ENCODE measurements at regions not wholly inside any gene's neighbourhood (a gene's known extent, or its start where the extent isn't known, plus 50 kb on each side); places are given as distances from the start of the nearest gene placed in this dataset.

DNA sequence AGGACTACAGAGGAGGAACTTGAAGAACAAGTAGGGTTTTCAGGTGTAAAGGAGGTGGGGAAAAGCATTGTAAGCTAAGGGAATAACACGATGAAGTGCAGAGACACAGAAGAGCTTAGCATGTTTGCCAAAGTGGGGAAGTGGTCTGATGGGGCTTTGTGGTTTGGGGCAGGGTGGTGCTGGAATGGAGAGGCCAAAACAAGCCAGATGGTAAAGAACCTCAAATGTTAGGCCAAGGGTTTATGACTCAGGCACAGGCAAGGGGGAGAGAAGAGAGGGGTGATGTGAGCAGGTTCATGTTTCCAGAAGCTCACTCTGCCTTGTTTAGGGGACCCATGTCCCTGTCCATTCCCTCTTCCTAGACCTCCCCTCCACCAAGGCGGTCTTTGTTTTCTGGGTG, 104.5 kb upstream of the YWHAQ start:
- H3K27me3 ChIP-seq: no peaks in the 10 kb centered on the region
- intact Hi-C loops (cut with DNase I): no loop called here
- DNase-seq: no peak
- ATAC-seq: no peak
- H3K27ac ChIP-seq: no peak overlapping the region
- no peaks in the 10 kb centered on the region for H3K36me3 ChIP-seq
- H3K4me1 ChIP-seq: peaks cover 8% of the 10 kb centered on the region
- TF ChIP-seq, protein P1, sequence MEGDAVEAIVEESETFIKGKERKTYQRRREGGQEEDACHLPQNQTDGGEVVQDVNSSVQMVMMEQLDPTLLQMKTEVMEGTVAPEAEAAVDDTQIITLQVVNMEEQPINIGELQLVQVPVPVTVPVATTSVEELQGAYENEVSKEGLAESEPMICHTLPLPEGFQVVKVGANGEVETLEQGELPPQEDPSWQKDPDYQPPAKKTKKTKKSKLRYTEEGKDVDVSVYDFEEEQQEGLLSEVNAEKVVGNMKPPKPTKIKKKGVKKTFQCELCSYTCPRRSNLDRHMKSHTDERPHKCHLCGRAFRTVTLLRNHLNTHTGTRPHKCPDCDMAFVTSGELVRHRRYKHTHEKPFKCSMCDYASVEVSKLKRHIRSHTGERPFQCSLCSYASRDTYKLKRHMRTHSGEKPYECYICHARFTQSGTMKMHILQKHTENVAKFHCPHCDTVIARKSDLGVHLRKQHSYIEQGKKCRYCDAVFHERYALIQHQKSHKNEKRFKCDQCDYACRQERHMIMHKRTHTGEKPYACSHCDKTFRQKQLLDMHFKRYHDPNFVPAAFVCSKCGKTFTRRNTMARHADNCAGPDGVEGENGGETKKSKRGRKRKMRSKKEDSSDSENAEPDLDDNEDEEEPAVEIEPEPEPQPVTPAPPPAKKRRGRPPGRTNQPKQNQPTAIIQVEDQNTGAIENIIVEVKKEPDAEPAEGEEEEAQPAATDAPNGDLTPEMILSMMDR (IDR thresholded peaks at IDR 0.05): no peak
- peaks cover 4% of the 10 kb centered on the region for H3K9me3 ChIP-seq
- no peak overlapping the region for H3K4me3 ChIP-seq

DNA sequence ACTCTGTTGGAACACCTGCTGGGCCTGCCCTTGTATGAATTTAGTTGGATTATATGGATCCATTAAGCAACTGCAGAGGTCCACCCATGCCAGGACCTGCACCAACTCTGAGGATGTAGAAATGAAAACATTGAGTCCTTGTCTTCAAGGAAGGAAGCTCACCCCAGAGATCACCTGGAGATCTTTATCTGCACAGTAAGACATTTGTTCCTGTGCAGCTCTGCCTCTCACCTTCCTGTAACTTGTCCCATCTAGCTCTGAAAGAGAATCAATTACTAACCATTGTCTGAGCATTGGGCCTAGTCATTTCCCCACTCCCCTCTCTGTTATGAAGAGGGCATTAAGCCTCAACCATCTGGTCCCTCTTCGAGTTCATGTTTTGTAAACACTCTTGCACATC, 105.2 kb upstream of the YWHAQ start:
- Histone ChIP-seq H3K4me1 (peaks cover 8% of the 10 kb centered on the region), H3K36me3 (no peaks in the 10 kb centered on the region), H3K27ac (no peak overlapping the region), H3K27me3 (no peaks in the 10 kb centered on the region), H3K4me3 (no peak overlapping the region), H3K9me3 (peaks cover 4% of the 10 kb centered on the region)
- TF ChIP-seq, protein P1 (IDR thresholded peaks at IDR 0.05): no peak
- intact Hi-C loops (cut with DNase I): no loop called here
- no peak for DNase-seq
- ATAC-seq: no peak

DNA sequence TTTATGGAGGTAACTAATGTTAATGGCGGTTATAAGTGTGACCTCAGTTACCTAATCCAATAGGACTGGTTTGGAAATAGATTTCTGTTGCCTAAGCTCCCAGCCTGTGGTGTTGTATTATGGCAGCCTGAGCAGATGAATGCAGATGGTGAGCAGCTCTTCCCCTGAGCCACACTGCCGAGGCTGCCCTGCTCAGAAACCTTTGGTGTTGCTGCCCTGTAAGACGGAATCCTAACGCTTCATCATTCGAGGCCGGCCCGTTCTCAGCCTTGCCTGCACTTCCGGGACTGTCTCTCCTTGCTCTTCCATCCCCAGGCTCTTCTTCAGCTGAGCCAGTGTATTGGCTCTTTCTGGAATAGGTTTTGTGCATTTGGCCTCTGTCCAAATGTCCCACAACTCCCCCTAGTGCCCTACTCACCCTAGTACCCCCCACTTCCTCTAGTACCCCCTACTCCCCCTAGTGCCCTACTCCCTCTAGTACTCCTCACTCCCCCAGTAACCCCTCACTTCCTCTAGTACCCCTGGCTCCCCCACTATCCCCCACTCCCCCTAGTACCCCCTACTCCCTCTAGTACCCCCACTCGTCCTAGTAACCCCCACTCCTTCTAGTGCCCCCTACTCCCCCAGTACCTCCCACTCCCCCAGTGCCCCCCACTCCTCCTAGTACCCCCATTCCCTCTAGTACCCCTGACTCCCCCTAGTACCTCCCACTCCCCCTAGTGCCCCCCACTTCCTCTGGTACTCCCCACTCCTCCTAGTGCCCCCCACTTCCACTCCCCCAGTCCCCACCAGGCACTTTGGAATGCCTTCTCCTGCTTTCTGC, 106.0 kb upstream of the TAF1B start:
- Histone ChIP-seq H3K4me1 (peaks cover 8% of the 10 kb centered on the region), H3K27me3 (no peaks in the 10 kb centered on the region), H3K36me3 (no peaks in the 10 kb centered on the region), H3K4me3 (no peak overlapping the region), H3K27ac (no peak overlapping the region), H3K9me3 (peaks cover 4% of the 10 kb centered on the region)
- intact Hi-C loops (cut with DNase I): no loop called here
- ATAC-seq (no peak), DNase-seq (no peak)
- TF ChIP-seq, protein P1 (IDR thresholded peaks at IDR 0.05): no peak

DNA sequence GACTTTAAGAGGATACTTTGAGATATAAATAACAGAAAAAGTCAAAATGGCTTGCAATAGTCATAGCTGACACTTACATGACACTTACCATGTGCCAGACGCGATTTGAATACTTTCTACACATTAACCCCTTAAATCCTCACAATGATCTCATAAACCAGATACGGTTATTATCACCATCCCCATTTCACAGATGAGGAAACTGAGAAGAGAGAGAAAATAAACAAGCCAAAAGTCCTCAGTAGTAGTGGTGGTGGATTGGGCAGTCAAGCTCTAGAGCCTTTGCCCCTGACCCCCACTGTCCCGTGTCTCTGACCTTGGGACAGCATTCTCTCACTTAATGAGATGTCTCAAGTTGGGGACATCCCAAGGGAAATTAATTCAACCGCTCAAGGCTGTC, 105.2 kb upstream of the TAF1B start:
- Histone ChIP-seq H3K36me3 (no peaks in the 10 kb centered on the region), H3K9me3 (peaks cover under 1% of the 10 kb centered on the region), H3K27me3 (no peaks in the 10 kb centered on the region), H3K4me3 (no peak overlapping the region), H3K27ac (peak overlapping the region; percentile 69), H3K4me1 (peaks cover 8% of the 10 kb centered on the region)
- ATAC-seq (no peak), DNase-seq (no peak)
- TF ChIP-seq, protein P1 (IDR thresholded peaks at IDR 0.05): no peak
- intact Hi-C loops (cut with DNase I): no loop called here

DNA sequence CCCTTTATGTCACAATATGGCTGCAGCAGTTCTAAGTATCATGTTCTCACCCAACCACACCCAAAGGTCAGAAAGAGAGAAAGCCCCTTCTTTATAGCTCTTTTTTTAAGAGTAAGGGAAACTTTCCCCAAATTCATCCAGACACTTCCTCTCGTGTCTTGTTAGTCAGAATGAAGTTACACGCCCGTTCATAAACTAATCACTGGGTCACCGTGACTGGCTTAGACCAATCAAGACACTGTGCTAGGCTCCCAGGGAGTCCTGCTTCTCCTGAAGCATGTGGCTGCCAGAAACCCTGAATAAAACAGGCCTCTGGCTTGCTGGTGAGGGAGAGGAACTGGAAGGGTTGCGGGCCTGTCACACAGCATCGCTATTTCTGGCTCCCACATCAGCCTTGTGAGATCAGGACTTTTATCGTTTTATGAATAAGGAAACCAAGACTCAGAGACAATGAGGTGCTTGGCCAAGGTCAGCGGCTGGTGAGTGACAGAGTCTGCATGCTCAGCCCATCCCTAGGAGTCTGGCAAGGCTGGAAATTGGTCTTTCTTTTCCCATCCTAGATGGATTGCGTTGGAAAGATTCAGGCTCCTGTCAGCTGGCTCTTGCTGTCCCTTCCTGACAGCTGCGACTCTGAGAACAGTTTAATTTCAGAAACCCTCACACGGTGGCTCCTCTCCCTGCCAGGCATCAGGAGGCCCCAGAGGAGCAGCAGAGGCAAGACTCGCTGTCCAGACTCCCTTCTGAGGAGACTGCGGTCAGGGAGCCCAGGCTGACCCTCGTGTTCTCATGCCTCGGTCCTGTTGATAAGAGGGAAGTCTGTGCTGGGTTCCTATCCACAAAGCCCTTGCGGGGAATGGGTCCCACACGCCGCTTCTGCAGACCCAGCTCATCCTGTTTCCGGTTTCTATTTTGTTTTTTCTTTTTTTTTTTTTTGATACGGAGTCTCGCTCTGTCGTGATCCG, 104.5 kb upstream of the TAF1B start:
- intact Hi-C loops (cut with DNase I): no loop called here
- Histone ChIP-seq H3K9me3 (no peaks in the 10 kb centered on the region), H3K4me1 (peaks cover 8% of the 10 kb centered on the region), H3K36me3 (no peaks in the 10 kb centered on the region), H3K27ac (peak overlapping the region; percentile 69), H3K4me3 (peak overlapping the region; percentile 39), H3K27me3 (no peaks in the 10 kb centered on the region)
- ATAC-seq (peak; percentile 20), DNase-seq (no peak)
- TF ChIP-seq, protein P1 (IDR thresholded peaks at IDR 0.05): no peak

All from upper lobe of right lung (tissue), 1 donor.